Choroid plexus epithelial cell (primary cell): ENCODE measurements at regions not wholly inside any gene's neighbourhood (a gene's known extent, or its start where the extent isn't known, plus 50 kb on each side); places are given as distances from the start of the nearest gene placed in this dataset.

Source experiments
- DNase-seq: peaks from one replicate; pipeline ENCODE4 v3.0.0-alpha.2; 2010; ENCODE audit warnings: low read depth
- H3K4me3 ChIP-seq: 2 replicates; pipeline ENCODE4 v1.5.1; 2011; ENCODE audit warnings: low read depth, mild to moderate bottlenecking, control low read depth, low read length, moderate library complexity
- TF ChIP-seq, protein P1 (sequence below): conservative IDR thresholded peaks from 2 replicates; pipeline ENCODE4 v1.5.1; 2011; ENCODE audit warnings: low read depth, mild to moderate bottlenecking, control low read depth, inconsistent platforms, low read length, moderate library complexity

DNA sequence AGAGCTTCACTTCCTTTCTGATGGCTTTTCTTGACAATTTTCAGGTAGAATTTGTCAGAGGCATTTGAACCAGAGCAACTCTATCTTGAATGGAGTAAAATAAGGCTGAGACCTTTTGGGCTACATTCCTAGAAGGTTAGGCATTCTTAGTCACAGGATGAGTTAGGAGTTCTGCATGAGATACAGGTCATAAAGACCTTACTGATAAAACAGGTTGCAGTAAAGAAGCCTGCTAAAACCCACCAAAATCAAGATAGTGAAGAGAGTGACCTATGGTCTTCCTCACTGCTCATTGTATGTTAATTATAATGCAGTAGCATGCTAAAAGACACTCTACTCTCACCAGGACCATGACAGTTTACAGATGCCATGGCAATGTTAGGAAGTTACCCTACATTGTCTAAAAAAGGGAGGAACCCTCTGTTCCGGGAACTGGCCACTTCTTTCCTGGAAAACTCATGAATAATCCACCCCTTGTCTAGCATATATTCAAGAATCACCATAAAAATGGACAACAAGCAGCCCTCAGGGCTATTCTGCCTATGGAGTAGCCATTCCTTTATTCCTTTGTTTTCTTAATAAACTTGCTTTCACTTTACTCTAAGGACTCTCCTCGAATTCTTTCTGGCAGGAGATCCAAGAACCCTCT, 1519.7 kb upstream of the TENM4 start:
- H3K4me3 ChIP-seq, result no peak overlapping the region
- TF ChIP-seq, protein P1, sequence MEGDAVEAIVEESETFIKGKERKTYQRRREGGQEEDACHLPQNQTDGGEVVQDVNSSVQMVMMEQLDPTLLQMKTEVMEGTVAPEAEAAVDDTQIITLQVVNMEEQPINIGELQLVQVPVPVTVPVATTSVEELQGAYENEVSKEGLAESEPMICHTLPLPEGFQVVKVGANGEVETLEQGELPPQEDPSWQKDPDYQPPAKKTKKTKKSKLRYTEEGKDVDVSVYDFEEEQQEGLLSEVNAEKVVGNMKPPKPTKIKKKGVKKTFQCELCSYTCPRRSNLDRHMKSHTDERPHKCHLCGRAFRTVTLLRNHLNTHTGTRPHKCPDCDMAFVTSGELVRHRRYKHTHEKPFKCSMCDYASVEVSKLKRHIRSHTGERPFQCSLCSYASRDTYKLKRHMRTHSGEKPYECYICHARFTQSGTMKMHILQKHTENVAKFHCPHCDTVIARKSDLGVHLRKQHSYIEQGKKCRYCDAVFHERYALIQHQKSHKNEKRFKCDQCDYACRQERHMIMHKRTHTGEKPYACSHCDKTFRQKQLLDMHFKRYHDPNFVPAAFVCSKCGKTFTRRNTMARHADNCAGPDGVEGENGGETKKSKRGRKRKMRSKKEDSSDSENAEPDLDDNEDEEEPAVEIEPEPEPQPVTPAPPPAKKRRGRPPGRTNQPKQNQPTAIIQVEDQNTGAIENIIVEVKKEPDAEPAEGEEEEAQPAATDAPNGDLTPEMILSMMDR, result no peak
- no peak for DNase-seq

DNA sequence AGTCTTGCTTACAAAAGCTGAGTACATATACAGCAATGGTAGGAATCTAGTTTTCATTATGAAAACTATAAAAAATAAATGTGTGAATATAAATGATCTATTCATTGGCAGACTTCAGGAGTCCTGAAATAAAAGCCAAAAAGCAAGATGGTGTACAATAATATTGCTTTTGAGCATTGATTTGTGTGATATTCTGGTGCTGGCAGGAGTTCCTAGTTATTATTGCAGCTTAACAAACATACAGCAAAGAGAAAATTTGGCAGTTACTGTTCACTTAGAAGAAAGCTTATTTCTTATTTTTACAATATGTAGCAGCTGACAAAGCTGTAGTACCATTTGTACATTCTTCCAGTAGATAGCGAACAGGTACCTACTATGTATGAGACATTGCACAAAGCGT, 1518.9 kb upstream of the TENM4 start:
- H3K4me3 ChIP-seq, result no peak overlapping the region
- DNase-seq, result no peak
- TF ChIP-seq, protein P1, result no peak

DNA sequence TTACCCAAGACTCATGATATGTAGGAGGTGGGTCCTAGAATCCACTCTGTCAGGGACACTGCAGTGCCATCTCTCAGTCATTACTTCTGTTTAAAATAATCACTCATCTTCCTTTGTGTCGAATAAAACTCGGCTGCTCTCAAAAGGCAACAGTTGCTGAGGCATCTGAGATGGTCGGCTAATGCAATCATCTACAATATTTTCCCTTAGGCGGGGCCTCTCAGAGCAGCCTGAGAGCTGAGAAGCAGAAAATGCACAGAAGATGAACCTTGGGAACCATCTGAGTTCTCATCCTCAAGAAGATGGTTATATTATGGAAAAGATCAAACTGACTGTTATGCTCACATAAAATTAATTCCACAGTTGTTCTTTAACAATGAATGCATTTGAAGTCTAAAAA, 1518.2 kb upstream of the TENM4 start:
- TF ChIP-seq, protein P1, result no peak
- H3K4me3 ChIP-seq, result no peak overlapping the region
- DNase-seq, result peak; percentile 5

DNA sequence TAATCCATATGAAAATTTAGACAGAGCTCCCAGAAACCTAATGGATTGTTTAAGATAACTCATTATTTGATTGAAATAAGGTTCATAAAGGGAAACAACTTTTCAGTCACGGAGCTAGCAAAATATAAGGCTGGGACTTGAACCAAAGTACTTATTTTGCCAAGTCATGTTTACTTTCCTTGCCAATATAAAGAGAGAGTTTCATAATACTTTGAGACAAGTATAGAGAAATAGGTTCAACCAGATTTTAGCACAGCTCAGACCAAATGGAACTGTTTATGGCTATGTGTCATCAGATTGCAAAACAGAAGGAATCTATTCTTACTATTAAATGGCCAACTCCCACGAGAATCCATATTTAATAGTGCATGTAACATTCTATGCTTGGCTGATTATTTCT, 1517.5 kb upstream of the TENM4 start:
- DNase-seq, result peak; percentile 83

DNA sequence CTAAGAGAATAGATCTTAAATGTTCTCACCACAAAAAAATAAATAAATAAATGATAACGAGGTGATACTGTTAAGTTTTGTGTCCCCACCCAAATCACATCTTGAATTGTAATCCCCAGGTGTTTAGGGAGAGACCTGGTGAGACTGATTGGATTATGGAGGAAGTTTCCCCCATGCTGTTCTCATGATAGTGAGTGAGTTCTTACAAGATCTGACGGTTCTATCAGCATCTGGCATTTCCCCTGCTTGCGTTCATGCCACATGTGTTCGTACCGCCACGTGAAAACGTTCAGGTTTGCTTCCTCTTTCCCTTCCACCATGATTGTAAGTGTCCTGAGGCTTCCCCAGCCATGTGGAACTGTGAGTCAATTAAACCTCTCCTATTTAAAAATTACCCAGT, 1514.8 kb upstream of the TENM4 start:
- no peak overlapping the region for H3K4me3 ChIP-seq
- TF ChIP-seq, protein P1, result no peak

More for the DNA sequence above, 1517.5 kb upstream of the TENM4 start:
- no peak overlapping the region for H3K4me3 ChIP-seq
- TF ChIP-seq, protein P1, result no peak

DNA sequence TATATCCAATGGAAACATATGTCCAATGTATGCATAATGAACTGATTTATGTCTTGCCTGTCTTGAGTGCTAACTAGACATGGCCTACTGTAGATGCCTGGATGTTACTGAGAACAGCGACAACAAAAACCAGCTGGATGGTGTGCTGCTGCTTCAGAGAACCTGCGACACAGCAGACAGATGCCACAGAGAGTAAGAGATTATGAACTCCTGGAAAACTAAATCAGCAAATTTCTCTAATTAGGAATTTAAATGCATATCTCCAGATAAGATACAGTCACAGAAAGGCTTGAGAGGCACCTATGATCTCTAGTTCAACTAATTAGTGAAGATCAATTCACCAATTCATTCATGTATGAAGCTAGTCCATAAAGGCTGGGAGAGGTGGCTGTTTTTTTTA, 1508.0 kb upstream of the TENM4 start:
- no peak for DNase-seq
- H3K4me3 ChIP-seq, result no peak overlapping the region
- TF ChIP-seq, protein P1, result no peak

More for the DNA sequence above, 1514.8 kb upstream of the TENM4 start:
- no peak for DNase-seq

DNA sequence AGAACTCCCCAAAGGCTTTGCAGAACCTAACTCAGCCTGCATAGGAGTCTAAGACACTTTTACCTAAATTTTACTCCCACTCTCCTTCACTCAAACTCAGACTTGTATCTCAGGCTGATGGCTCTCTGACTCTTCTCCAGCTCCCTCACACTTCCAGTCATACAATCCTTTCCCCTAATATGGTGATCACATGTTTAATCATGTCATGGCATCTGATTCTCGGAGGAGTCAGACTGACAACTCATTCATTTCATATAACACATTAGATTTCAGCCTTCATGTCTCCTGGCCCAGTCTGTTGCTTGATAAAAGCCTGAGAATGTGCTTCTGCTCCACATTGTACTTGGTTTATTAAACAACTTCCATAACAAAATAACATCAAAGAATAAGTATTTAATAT, 1503.9 kb upstream of the TENM4 start:
- no peak for DNase-seq
- TF ChIP-seq, protein P1, result no peak
- H3K4me3 ChIP-seq, result no peak overlapping the region
